ENCODE measurements at regions not wholly inside any gene's neighbourhood (a gene's known extent, or its start where the extent isn't known, plus 50 kb on each side); places are given as distances from the start of the nearest gene placed in this dataset.

DNA sequence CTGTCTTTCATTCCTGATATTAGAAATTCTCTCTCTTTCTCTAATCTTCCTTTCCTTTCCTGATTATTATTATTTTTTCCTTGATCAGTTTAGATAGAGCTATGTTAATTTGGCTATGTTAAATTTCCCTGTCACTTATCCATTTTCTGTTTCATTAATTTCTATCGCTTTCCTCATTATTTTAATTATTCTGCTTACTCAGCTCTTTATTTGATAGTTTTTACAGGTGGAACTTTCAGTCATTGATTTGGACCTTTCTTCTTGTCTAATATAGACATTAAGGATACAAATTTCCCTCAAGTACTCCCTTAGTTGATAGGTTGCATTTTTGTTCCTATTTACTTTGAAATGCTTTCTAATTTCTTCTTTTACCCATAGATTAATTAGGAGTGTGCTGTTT is 442.3 kb downstream of the CDH26 start:
- no peak for DNase-seq
- Histone ChIP-seq H3K4me1 (no peaks in the 10 kb centered on the region), H3K4me3 (no peak overlapping the region), H3K36me3 (no peaks in the 10 kb centered on the region), H3K9me3 (replicated peaks) (peaks cover 16% of the 10 kb centered on the region), H3K27me3 (ENCODE audit: low read depth) (peaks cover 7% of the 10 kb centered on the region), H3K27ac (replicated peaks) (no peak overlapping the region)
- intact Hi-C loops (cut with micrococcal nuclease): no loop called here
- TF ChIP-seq, protein P1, sequence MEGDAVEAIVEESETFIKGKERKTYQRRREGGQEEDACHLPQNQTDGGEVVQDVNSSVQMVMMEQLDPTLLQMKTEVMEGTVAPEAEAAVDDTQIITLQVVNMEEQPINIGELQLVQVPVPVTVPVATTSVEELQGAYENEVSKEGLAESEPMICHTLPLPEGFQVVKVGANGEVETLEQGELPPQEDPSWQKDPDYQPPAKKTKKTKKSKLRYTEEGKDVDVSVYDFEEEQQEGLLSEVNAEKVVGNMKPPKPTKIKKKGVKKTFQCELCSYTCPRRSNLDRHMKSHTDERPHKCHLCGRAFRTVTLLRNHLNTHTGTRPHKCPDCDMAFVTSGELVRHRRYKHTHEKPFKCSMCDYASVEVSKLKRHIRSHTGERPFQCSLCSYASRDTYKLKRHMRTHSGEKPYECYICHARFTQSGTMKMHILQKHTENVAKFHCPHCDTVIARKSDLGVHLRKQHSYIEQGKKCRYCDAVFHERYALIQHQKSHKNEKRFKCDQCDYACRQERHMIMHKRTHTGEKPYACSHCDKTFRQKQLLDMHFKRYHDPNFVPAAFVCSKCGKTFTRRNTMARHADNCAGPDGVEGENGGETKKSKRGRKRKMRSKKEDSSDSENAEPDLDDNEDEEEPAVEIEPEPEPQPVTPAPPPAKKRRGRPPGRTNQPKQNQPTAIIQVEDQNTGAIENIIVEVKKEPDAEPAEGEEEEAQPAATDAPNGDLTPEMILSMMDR (IDR thresholded peaks at IDR 0.05; ENCODE audit: borderline replicate concordance): no peak

DNA sequence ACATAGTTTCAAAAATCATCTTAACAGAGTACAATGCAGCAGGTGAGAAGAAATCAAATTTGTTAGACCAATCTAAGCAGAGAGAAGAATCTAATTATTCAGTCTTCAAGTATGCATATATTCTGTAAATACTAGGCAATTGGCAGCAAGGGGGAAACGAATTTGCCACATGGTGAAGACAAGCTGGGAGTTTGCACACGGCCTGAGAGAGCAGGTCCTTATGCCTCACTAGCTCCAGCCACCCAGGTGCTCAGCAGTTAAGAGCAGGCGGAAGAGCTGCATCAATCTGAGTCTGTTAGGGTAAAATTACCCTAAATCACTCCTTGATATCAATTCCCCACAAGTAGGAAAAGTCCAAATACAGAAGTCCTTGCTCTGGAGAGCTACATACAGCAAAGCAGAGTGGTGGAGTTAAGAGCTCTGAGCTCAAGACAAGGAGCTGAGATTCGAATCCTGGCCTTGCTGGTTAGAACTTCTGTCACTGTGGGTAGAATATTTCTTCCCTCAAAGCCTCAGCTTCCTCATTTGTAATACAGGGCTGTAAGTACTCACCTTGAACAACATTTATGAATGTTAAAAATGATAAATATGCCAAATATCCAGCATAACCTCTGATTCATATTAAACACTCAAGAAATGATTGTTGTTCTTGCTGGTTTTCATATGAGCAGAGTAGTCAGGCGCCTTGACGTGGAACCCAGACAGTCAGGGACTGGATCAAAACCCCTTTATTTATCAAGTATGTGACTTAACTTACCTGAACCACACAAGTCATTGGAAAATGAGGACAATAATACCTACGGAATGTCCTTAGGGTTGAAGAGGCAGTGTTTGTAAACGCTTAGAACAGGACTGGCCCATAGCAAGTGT is 444.2 kb downstream of the CDH26 start:
- TF ChIP-seq, protein P1 (IDR thresholded peaks at IDR 0.05; ENCODE audit: borderline replicate concordance): no peak

DNA sequence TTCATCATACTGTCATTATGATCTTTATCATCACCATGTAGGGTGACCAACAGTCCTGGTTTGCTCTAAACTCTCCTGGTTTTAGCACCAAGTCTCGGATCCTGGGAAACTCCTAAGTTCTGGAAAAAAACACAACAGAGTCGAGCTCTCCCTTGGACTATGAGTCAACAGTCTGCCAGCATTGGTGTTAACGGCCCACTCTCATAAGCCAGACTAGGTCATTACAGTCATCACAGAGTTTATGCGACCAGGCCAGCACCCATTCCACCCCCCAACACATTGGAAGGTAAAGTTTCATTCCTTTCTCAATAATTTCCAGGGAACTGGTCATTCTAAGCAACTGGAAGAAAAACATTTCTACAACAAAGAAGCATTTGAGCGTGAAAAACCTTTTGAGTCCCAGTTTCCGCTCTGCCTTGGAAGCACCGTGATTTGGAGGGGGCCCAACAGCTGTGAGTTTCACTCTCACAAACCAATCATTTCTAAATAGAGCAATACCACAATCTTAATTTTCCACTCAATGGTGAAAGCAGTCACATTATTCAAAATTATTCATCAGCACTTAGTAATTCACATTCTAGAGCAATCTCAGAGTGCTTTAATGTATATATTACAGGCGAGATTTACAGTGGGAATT is 445.0 kb downstream of the CDH26 start:
- H3K4me1 ChIP-seq: no peaks in the 10 kb centered on the region
- no peak overlapping the region for H3K27ac ChIP-seq (replicated peaks)
- no peak for DNase-seq
- H3K27me3 ChIP-seq (ENCODE audit: low read depth): no peaks in the 10 kb centered on the region
- H3K9me3 ChIP-seq (replicated peaks): peaks cover 16% of the 10 kb centered on the region
- TF ChIP-seq, protein P1 (IDR thresholded peaks at IDR 0.05; ENCODE audit: borderline replicate concordance): no peak
- H3K4me3 ChIP-seq: no peak overlapping the region
- intact Hi-C loops (cut with micrococcal nuclease): no loop called here
- H3K36me3 ChIP-seq: no peaks in the 10 kb centered on the region

More for the DNA sequence above, 444.2 kb downstream of the CDH26 start:
- peaks cover under 1% of the 10 kb centered on the region for H3K27me3 ChIP-seq (ENCODE audit: low read depth)
- H3K4me3 ChIP-seq: no peak overlapping the region
- DNase-seq: no peak
- H3K9me3 ChIP-seq (replicated peaks): peaks cover 16% of the 10 kb centered on the region
- no peaks in the 10 kb centered on the region for H3K4me1 ChIP-seq
- intact Hi-C loops (cut with micrococcal nuclease): no loop called here
- no peaks in the 10 kb centered on the region for H3K36me3 ChIP-seq
- no peak overlapping the region for H3K27ac ChIP-seq (replicated peaks)

DNA sequence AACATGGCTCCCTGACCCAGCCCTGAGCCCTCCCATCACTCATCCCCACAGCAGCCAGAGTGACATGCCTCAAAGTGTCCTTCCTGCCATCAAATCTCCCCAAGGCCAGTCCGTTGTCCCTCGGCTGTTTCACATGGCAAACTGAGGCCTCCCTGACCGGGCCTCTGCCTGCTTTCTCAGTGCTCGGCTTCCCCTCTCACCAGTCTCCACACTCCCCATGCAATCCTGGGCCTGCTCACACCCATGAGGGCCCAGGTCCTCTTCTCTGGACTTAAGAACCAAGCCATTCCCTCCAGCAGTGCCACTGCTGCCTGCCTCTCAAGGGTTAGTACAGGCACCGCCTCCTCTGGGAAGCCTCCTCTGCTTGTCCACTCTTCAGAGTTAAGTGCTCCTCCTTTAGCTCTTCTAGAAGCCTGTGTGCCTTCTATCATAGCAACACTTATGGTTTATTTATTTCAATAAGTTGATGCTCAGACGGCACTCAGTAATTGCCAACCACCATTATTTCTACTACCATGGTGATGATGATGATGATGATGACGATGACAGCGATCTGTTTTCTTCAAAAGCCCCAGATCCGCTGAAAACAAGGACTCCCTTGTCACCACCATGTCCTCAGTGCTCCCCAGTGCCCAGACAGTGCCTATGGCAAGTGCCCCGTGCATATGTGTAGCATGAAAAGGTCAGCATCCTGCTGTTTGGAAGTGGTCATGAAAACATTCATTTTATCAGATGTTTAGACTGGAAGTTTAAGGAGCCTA is 449.0 kb downstream of the CDH26 start:
- DNase-seq: no peak
- H3K36me3 ChIP-seq: no peaks in the 10 kb centered on the region
- intact Hi-C loops (cut with micrococcal nuclease): no loop called here
- TF ChIP-seq, protein P1 (IDR thresholded peaks at IDR 0.05; ENCODE audit: borderline replicate concordance): no peak
- no peaks in the 10 kb centered on the region for H3K9me3 ChIP-seq (replicated peaks)
- no peak overlapping the region for H3K4me3 ChIP-seq
- H3K4me1 ChIP-seq: no peaks in the 10 kb centered on the region
- no peaks in the 10 kb centered on the region for H3K27me3 ChIP-seq (ENCODE audit: low read depth)
- no peak overlapping the region for H3K27ac ChIP-seq (replicated peaks)

DNA sequence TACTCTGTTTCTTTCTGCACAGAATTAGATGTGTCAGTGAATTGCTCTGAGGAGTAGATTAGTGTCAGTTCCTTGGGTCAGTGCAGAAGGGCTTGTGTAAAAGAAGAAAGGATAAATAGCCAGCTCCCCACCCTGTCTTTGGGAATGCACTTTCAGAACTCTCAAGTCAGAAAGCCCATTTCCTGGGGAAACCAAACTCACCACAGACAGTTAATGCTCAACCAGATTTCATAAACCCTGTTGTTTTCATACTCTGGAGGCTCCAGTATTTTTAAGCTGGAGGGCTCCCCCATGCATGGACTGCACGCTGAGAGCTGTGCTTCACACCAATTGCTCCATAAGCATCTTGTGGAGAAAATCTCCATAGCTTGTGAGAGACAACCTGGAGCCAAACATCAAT is 449.7 kb downstream of the CDH26 start:
- H3K9me3 ChIP-seq (replicated peaks): no peaks in the 10 kb centered on the region
- no peak overlapping the region for H3K4me3 ChIP-seq
- intact Hi-C loops (cut with micrococcal nuclease): no loop called here
- H3K4me1 ChIP-seq: no peaks in the 10 kb centered on the region
- H3K27me3 ChIP-seq (ENCODE audit: low read depth): no peaks in the 10 kb centered on the region
- no peaks in the 10 kb centered on the region for H3K36me3 ChIP-seq
- no peak for DNase-seq
- H3K27ac ChIP-seq (replicated peaks): no peak overlapping the region
- TF ChIP-seq, protein P1 (IDR thresholded peaks at IDR 0.05; ENCODE audit: borderline replicate concordance): no peak
